Liver (tissue), 8 donors: ENCODE measurements at regions not wholly inside any gene's neighbourhood (a gene's known extent, or its start where the extent isn't known, plus 50 kb on each side); places are given as distances from the start of the nearest gene placed in this dataset.

Experiments used
- DNase-seq: peaks from one replicate; pipeline ENCODE4 v3.0.0-alpha.2; 2017; ENCODE audit warnings: low spot score
- H3K27ac ChIP-seq, 2 donors: one replicate each; pipeline ENCODE4 v1.7.0; 2013; ENCODE audit warnings: inconsistent platforms in 2 of 2, low read length in 2 of 2, control low read depth in 1 of 2, low read depth in 1 of 2, mild to moderate bottlenecking in 1 of 2
- H3K27me3 ChIP-seq, 4 donors: one replicate each; pipeline versions ENCODE4 v1.6.1 to v1.7.0; 2013; ENCODE audit warnings: low read length in 3 of 4, inconsistent platforms in 1 of 4, mild to moderate bottlenecking in 1 of 4, moderate library complexity in 1 of 4; ENCODE audit not compliant: control insufficient read depth in 4 of 4, insufficient read depth in 4 of 4
- H3K36me3 ChIP-seq, 4 donors: one replicate each; pipeline versions ENCODE4 v1.6.1 to v1.7.0; 2013; ENCODE audit warnings: low read length in 3 of 4, mild to moderate bottlenecking in 3 of 4, low read depth in 1 of 4, moderate library complexity in 1 of 4; ENCODE audit not compliant: control insufficient read depth in 4 of 4, insufficient read depth in 3 of 4
- H3K4me1 ChIP-seq, 4 donors: one replicate each; pipeline versions ENCODE4 v1.6.1 to v1.7.0; 2013; ENCODE audit warnings: low read length in 3 of 4, mild to moderate bottlenecking in 3 of 4, moderate library complexity in 1 of 4; ENCODE audit not compliant: control insufficient read depth in 4 of 4, insufficient read depth in 4 of 4
- H3K4me3 ChIP-seq, 3 donors: one replicate each; pipeline versions ENCODE4 v1.6.1 to v1.7.0; 2013; ENCODE audit warnings: low read length in 3 of 3, control low read depth in 1 of 3, low read depth in 1 of 3, mild to moderate bottlenecking in 1 of 3
- H3K9ac ChIP-seq, 2 donors: one replicate each; pipeline ENCODE4 v1.7.0; 2013; ENCODE audit warnings: low read length in 2 of 2, mild to moderate bottlenecking in 2 of 2, moderate library complexity in 2 of 2, control low read depth in 1 of 2, low read depth in 1 of 2
- H3K9me3 ChIP-seq, 4 donors: one replicate each; pipeline versions ENCODE4 v1.6.1 to v1.7.0; 2013; ENCODE audit warnings: low read length in 3 of 4; ENCODE audit not compliant: control insufficient read depth in 4 of 4
- EGR1 ChIP-seq, 2 donors: IDR thresholded peaks; 2 replicates each; pipeline ENCODE4 v1.6.1; 2016 to 2018; ENCODE audit warnings: antibody characterized with exemption in 2 of 2, low read depth in 2 of 2
- FOXA1 ChIP-seq: IDR thresholded peaks from 2 replicates; pipeline ENCODE4 v1.6.1; 2016; ENCODE audit warnings: antibody characterized with exemption
- FOXA2 ChIP-seq: IDR thresholded peaks from 2 replicates; pipeline ENCODE4 v1.6.1; 2016; ENCODE audit warnings: antibody characterized with exemption
- GABPA ChIP-seq, 2 donors: IDR thresholded peaks in 1 of 2; conservative IDR thresholded peaks in 1 of 2; 2 replicates each; pipeline ENCODE4 v1.6.1; 2016; ENCODE audit warnings: antibody characterized with exemption in 2 of 2, mild to moderate bottlenecking in 1 of 2, moderate library complexity in 1 of 2
- HNF4A ChIP-seq, 2 donors: conservative IDR thresholded peaks; 2 replicates each; pipeline ENCODE4 v1.6.1; 2016; ENCODE audit warnings: antibody characterized with exemption in 2 of 2, mild to moderate bottlenecking in 2 of 2
- HNF4G ChIP-seq: IDR thresholded peaks from 2 replicates; pipeline ENCODE4 v1.6.1; 2016; ENCODE audit warnings: antibody characterized with exemption
- JUND ChIP-seq, 2 donors: IDR thresholded peaks; 2 replicates each; pipeline ENCODE4 v1.6.1; 2016; ENCODE audit warnings: antibody characterized with exemption in 2 of 2
- MAX ChIP-seq: IDR thresholded peaks from 2 replicates; pipeline ENCODE4 v1.6.1; 2016; ENCODE audit warnings: antibody characterized with exemption
- NR2F2 ChIP-seq: IDR thresholded peaks from 2 replicates; pipeline ENCODE4 v1.6.1; 2016; ENCODE audit warnings: antibody characterized with exemption
- RAD21 ChIP-seq, 2 donors: IDR thresholded peaks; 2 replicates each; pipeline ENCODE4 v1.6.1; 2016; ENCODE audit warnings: antibody characterized with exemption in 2 of 2, mild to moderate bottlenecking in 2 of 2
- RXRA ChIP-seq, 2 donors: IDR thresholded peaks; 2 replicates each; pipeline ENCODE4 v1.6.1; 2017 to 2018; ENCODE audit warnings: antibody characterized with exemption in 2 of 2, mild to moderate bottlenecking in 1 of 2
- SP1 ChIP-seq: IDR thresholded peaks from 2 replicates; pipeline ENCODE4 v1.6.1; 2018; ENCODE audit warnings: antibody characterized with exemption, mild to moderate bottlenecking
- TAF1 ChIP-seq: conservative IDR thresholded peaks from 2 replicates; pipeline ENCODE4 v1.6.1; 2016; ENCODE audit warnings: antibody characterized with exemption, mild to moderate bottlenecking
- YY1 ChIP-seq: IDR thresholded peaks from 2 replicates; pipeline ENCODE4 v1.6.1; 2016; ENCODE audit warnings: antibody characterized with exemption, mild to moderate bottlenecking
- ZBTB33 ChIP-seq: IDR thresholded peaks from 2 replicates; pipeline ENCODE4 v1.6.1; 2016; ENCODE audit warnings: antibody characterized with exemption
- WGBS: extraction: QIAGEN DNeasy Blood & Tissue Kit; methylation state at CpG from one replicate; pipeline ENCODE4 v1.1.7; 2013; 5-methylcytosine and 5-hydroxymethylcytosine counted together
- TF ChIP-seq, protein P1 (sequence below): IDR thresholded peaks from 2 replicates; pipeline ENCODE4 v1.6.1; 2016; ENCODE audit warnings: antibody characterized with exemption
- TF ChIP-seq, protein P2 (sequence below): IDR thresholded peaks from 2 replicates; pipeline ENCODE4 v1.6.1; 2016; ENCODE audit warnings: antibody characterized with exemption, mild to moderate bottlenecking
- TF ChIP-seq, protein P3 (sequence below): fragments of 150-350 bp; IDR thresholded peaks from 2 replicates; pipeline ENCODE4 v1.5.1; 2017; ENCODE audit warnings: improper control_type of control experiment, low read depth, low read length; ENCODE audit not compliant: missing input control
- donor health status: healthy.
- donor health status: healthy.
- donor health status: healthy.
- donor health status: healthy.
- donor health status: healthy.

DNA sequence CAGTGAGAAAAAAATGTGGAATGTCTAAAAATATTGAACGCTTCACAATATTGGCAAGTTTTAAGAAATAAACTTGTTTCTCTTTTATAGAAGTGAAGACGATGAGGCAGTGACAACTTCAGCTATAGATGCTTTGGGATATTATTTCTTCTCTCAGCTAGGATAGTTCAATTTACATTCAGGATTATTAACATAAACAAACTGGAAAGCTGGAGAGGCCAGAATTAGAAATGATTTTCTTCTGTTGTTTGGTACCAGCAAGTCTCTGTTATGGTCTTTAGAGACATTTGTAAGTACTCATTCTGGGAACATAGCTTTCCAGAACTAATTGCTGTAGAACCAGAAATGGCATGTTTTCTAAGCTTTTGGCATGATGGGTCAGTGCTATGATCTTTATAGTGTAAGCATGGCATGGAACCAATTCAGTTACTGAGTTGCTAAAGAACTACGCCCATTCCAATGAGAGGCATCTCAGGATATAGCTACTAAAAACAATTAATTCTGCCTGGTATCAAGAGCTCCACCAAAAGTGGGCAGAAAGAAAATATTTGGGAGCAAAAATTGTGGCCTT, 599.5 kb upstream of the B3GALT2 start:
- H3K27me3 ChIP-seq = no peaks in the 10 kb centered on the region
- no peak overlapping the region for H3K27ac ChIP-seq
- TF ChIP-seq YY1 (no peak), TAF1 (no peak), HNF4A (conservative IDR thresholded peaks at IDR 0.05) (no peak), MAX (no peak), RAD21 (IDR thresholded peaks at IDR 0.05) (no peak), ZBTB33 (no peak), GABPA (IDR thresholded peaks at IDR 0.05 in 1 of 2, conservative IDR thresholded peaks at IDR 0.05 in 1 of 2) (no peak), RXRA (IDR thresholded peaks at IDR 0.05) (no peak), FOXA1 (no peak), EGR1 (IDR thresholded peaks at IDR 0.05; ENCODE audit: low read depth in 2 of 2) (no peak), NR2F2 (no peak), SP1 (no peak)
- TF ChIP-seq, protein P1, sequence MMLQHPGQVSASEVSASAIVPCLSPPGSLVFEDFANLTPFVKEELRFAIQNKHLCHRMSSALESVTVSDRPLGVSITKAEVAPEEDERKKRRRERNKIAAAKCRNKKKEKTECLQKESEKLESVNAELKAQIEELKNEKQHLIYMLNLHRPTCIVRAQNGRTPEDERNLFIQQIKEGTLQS = no peak
- H3K4me3 ChIP-seq = no peak overlapping the region
- no peaks in the 10 kb centered on the region for H3K9me3 ChIP-seq
- DNase-seq = no peak
- H3K4me1 ChIP-seq = no peaks in the 10 kb centered on the region
- no peaks in the 10 kb centered on the region for H3K36me3 ChIP-seq
- WGBS = 84% methylated on average over 3 of the region's 3 CpGs
- H3K9ac ChIP-seq = no peak overlapping the region

- Histone ChIP-seq H3K9me3 (no peaks in the 10 kb centered on the region), H3K4me1 (peaks cover 0 to 2% (median 0%) of the 10 kb centered on the region in 4 donors), H3K9ac (no peak overlapping the region), H3K27ac (no peak overlapping the region), H3K4me3 (no peak overlapping the region), H3K36me3 (no peaks in the 10 kb centered on the region), H3K27me3 (no peaks in the 10 kb centered on the region)
- no peak for TF ChIP-seq MAX
- TF ChIP-seq, protein P2, sequence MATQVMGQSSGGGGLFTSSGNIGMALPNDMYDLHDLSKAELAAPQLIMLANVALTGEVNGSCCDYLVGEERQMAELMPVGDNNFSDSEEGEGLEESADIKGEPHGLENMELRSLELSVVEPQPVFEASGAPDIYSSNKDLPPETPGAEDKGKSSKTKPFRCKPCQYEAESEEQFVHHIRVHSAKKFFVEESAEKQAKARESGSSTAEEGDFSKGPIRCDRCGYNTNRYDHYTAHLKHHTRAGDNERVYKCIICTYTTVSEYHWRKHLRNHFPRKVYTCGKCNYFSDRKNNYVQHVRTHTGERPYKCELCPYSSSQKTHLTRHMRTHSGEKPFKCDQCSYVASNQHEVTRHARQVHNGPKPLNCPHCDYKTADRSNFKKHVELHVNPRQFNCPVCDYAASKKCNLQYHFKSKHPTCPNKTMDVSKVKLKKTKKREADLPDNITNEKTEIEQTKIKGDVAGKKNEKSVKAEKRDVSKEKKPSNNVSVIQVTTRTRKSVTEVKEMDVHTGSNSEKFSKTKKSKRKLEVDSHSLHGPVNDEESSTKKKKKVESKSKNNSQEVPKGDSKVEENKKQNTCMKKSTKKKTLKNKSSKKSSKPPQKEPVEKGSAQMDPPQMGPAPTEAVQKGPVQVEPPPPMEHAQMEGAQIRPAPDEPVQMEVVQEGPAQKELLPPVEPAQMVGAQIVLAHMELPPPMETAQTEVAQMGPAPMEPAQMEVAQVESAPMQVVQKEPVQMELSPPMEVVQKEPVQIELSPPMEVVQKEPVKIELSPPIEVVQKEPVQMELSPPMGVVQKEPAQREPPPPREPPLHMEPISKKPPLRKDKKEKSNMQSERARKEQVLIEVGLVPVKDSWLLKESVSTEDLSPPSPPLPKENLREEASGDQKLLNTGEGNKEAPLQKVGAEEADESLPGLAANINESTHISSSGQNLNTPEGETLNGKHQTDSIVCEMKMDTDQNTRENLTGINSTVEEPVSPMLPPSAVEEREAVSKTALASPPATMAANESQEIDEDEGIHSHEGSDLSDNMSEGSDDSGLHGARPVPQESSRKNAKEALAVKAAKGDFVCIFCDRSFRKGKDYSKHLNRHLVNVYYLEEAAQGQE = no peak
- no peak for TF ChIP-seq RXRA (IDR thresholded peaks at IDR 0.05)
- no peak for TF ChIP-seq EGR1 (IDR thresholded peaks at IDR 0.05; ENCODE audit: low read depth in 2 of 2)
- no peak for TF ChIP-seq TAF1
- TF ChIP-seq, protein P3, sequence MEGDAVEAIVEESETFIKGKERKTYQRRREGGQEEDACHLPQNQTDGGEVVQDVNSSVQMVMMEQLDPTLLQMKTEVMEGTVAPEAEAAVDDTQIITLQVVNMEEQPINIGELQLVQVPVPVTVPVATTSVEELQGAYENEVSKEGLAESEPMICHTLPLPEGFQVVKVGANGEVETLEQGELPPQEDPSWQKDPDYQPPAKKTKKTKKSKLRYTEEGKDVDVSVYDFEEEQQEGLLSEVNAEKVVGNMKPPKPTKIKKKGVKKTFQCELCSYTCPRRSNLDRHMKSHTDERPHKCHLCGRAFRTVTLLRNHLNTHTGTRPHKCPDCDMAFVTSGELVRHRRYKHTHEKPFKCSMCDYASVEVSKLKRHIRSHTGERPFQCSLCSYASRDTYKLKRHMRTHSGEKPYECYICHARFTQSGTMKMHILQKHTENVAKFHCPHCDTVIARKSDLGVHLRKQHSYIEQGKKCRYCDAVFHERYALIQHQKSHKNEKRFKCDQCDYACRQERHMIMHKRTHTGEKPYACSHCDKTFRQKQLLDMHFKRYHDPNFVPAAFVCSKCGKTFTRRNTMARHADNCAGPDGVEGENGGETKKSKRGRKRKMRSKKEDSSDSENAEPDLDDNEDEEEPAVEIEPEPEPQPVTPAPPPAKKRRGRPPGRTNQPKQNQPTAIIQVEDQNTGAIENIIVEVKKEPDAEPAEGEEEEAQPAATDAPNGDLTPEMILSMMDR = no peak
- TF ChIP-seq SP1 = no peak
- no peak for TF ChIP-seq GABPA (IDR thresholded peaks at IDR 0.05 in 1 of 2, conservative IDR thresholded peaks at IDR 0.05 in 1 of 2)
- TF ChIP-seq RAD21 (IDR thresholded peaks at IDR 0.05) = no peak
- TF ChIP-seq JUND (IDR thresholded peaks at IDR 0.05) = no peak
- TF ChIP-seq NR2F2 = no peak
- no peak for TF ChIP-seq FOXA1
- TF ChIP-seq HNF4G = no peak
- no peak for TF ChIP-seq ZBTB33
- TF ChIP-seq YY1 = no peak
- TF ChIP-seq FOXA2 = no peak
- no peak for TF ChIP-seq HNF4A (conservative IDR thresholded peaks at IDR 0.05)
- 91% methylated on average over 2 of the region's 2 CpGs for WGBS
- no peak for DNase-seq
These were observed 588.3 kb upstream of the B3GALT2 start for GRCh38 chr1:193774536-193775323.
